ENCODE measurements at regions not wholly inside any gene's neighbourhood (a gene's known extent, or its start where the extent isn't known, plus 50 kb on each side); places are given as distances from the start of the nearest gene placed in this dataset.
"Not testable (repeated sequence)": the region's sequence is repeated elsewhere in the genome, so short reads cannot be mapped to it uniquely, and the experiment has no call there.

DNA sequence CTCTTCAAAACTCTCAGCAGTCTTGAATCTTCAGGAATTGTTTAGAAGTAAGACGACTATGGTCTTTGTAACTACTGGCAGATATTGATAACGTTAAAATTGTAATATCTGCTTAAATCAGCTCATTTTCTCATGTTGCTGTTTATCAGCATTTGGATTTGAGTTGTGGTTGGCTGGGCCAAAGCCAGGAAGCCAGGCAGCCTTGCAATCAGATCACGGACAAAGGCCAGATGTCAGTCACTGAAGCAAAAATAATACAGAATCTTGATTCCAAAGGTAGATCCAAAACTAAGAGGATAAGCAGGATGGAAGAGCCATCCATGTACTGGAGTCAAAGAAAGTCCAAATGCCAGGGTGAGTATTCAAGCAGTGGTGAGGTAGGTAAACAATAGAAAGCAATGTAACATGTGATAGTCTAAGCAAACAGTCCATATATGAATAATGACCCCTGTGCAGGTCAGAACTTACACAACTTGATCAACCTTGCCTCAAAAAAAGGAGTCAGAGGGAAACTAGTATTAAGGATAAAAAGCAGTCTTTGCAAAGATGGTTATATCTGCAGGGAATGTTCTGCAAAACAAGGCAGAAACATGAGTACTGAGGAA, 95.8 kb upstream of the RAP1B start:
- DNase-seq, result no peak

- DNase-seq, result no peak
These were observed 94.9 kb upstream of the RAP1B start for GRCh38 chr12:68515793-68516192.

DNA sequence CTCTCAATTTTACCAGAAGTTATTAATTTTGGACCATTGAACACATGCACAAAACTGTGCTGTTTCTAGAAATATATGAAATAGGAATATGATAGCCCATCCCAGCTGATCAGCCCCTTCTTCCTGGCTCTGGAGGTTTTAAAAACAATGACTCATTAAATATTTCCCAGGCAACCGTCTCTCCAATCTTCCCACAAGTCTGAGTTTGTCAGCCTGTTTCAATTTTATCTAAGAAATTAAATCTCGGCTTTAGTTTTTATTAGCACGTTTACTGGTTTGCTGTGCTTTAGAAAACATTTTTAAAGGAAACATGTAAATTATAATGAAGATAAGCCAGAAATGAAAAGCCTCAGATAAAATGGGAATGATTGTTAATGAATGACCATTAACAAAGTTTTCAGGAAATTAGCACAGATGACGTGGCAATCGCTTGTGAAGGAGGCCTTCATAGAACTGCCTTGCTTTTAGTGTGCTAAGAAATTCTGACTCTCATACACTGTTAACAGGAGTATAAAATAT, 89.3 kb upstream of the RAP1B start:
- no peak for DNase-seq

GRCh38 chr12:68521848-68522502, 88.7 kb upstream of the RAP1B start:
- no peak for DNase-seq

- DNase-seq, result no peak
These were observed 81.2 kb upstream of the RAP1B start for GRCh38 chr12:68529466-68529865.

DNA sequence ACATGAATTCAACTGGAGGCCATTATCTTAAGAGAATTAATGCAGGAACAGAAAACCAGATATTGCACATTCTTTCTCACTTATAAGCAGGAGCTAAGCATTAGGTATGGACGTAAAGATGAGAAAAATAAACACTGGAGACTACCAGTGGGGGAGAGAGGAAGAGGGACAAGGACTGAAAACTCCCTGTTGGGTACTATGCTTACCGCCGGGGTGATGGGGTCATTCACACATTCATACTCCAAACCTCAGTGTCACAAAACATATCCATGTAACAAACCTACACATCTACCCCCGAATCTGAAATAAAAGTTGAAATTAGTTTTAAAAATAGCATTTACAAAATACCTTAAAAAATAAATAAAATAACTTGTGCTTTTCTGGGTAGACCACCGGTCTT, 80.8 kb upstream of the RAP1B start:
- no peak for DNase-seq

GRCh38 chr12:68530299-68530698, 80.4 kb upstream of the RAP1B start:
- DNase-seq, result no peak

- DNase-seq, result no peak
These were observed 79.7 kb upstream of the RAP1B start for GRCh38 chr12:68530965-68531364.

DNA sequence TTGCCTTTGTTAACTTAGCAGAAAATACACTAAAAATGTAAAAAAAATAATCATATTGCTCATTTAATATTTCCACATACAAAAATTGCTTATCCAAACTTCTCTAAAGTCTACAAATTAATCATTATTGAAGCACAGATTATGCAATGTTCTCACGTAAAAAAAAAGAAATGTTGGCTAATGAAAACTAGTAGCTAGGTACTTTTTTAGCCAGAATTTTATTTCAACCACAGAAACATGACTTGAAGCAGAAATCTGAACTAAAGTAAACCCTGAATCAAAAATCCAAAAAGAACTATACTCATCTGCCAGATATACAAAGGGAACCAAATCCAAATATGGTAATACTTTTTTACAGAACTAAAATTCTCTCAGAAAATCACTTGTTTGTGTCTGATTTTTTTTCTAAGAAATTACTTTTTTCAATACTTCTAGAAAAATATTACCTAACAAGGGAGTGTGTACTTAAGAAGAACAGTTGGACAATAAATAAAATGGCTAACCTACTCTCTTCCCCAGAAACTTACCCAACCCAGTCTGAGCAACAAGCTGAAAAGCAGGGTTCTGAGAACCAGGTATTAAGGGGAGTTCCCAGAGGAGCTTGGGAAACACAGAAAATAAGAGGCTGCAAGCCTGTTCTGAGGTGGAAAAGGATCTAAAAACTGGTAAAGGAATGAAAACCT, 78.4 kb upstream of the RAP1B start:
- DNase-seq, result no peak

DNA sequence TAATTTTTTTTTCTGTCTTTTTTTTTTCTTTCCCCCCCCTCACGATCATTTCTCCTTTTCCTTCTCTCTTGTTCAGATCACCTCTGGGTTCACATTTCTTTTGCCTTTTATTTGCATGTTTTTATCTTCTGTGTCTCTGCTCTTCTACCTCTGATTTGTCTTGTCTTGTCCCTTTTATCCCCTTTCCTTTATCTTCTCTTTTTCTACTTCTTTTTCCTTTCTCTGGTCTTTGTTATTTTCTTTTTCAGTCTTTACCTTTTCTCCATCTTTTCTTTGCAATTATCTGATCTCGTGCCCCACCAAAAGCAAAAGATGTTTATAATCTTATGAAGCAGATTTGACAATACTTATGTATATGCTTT, 77.8 kb upstream of the RAP1B start:
- no peak for DNase-seq

- DNase-seq, result no peak
These were observed 76.6 kb upstream of the RAP1B start for GRCh38 chr12:68534108-68534507.

DNA sequence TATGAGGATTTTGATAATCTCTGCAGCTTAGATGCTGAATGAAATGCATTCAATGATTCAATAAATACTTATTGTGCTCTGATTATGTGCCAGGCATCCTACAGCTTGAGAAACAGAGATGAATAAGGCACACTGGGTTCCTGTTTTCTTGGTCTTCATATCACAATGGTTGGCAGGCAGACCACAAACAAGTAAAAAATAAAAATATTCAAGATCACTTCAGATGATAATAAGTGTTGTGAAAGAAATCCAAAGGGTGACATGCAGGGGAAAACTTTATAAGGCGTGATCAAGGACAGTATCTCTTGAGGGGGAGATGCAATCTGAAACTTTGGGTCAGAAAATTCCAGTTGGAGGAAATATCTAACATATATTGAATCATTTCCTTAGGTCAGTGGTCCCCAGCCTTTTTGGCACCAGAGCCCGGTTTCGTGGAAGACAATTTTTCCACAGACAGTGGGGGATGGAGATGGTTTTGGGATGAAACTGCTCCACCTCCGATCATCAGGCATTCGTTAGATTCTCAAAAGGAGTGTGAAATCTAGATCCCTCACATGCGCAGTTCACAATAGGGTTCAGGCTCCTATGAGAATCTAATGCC, 73.7 kb upstream of the RAP1B start:
- no peak for DNase-seq

GRCh38 chr12:68537571-68537970, 73.1 kb upstream of the RAP1B start:
- no peak for DNase-seq

- DNase-seq, result peak; percentile 39
These were observed 71.7 kb upstream of the RAP1B start for GRCh38 chr12:68538726-68539614.

- no peak for DNase-seq
These were observed 71.1 kb upstream of the RAP1B start for GRCh38 chr12:68539615-68539952.

GRCh38 chr12:68540768-68541167, 69.9 kb upstream of the RAP1B start:
- DNase-seq, result not testable (repeated sequence)

DNA sequence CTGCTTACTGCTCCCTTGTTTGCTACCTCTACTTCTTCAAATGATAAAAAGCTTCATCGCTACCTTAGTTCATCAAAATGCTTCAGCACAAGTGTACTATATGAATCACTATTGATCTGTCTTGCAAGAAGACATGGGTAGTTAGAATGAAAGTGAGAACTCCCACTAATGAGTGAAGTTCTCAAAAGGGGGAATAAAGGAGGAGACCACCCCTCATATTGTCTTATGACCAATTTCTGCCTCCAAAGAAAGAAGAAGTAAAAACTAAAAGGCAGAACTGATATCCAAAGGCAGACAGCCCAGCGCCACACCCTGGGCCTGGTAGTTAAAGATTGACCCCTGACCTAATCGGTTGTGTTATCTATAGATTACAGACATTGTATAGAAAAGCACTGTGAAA, 63.4 kb upstream of the RAP1B start:
- not testable (repeated sequence) for DNase-seq

DNA sequence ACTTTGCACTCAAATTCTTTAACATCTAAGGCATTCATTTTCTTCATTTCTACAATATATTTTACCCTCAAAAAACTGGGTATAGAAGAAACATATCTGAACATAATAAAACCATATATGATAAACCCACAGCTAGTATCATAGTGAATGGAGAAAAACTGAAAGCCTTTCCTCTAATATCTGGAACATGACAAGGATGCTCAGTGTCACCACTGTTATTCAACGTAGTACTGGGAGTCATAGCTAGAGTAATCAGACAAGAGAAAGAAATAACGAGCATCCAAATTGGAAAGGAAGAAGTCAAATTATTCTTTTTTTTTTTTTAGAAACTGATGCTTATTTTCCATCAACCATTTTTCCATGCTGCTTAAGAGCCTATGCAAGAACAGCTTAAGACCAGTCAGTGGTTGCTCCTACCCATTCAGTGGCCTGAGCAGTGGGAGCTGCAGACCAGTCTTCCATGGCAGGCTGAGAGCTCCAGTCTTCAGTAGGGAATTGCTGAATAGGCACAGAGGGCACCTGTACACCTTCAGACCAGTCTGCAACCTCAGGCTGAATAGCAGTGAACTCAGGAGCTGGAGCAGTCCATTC, 58.0 kb upstream of the RAP1B start:
- DNase-seq, result not testable (repeated sequence)

DNA sequence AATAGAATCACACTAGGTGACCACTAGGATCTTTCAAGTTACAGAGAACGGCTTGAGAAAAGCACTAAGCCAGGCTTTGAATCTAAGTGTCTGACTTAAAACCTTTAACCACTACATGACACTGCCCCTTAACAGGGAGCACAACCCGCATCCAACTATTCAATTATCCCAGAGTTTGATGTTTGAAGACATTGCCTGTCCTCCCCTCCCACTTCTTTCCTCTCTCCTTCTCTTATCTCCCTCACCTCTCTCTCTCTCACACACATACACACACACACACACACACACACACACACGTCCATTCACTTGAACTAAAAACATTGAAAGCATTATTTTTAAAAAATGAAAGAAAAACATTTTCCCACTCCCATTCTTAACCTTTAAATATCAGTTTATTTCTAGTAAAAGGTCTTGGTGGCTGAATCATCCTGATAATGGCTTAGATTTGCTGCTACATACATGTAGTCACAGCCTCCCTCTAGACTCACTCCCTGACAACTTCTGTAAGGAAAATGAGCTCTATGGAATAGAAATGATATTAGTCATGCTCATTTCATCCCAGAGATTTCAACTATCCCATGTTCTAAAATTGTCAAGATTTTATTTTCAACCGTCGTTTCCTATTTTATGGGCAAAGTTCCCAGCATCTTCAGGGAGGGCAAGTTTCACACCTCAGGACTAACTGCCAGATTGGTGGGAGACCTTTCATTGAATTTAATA, 53.5 kb upstream of the RAP1B start:
- no peak for DNase-seq

DNA sequence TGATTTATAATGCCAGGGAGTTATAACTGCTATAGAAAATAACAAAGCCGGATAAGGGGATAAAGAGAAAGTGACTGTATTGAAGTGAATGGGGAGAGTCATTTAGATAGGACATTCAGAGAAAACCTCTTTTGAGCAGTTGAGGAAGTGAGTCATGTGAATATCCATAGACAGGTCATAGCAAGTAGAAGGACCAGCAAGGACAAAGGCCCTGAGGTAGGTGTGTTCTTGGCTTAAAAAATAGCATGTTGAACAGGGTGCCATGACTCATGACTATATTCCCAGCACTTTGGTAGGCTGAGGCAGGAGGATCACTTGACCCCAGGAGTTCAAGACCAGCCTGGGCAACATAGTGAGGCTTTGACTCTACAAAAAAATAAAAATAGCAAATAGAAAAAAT, 51.5 kb upstream of the RAP1B start:
- DNase-seq, result no peak

DNA sequence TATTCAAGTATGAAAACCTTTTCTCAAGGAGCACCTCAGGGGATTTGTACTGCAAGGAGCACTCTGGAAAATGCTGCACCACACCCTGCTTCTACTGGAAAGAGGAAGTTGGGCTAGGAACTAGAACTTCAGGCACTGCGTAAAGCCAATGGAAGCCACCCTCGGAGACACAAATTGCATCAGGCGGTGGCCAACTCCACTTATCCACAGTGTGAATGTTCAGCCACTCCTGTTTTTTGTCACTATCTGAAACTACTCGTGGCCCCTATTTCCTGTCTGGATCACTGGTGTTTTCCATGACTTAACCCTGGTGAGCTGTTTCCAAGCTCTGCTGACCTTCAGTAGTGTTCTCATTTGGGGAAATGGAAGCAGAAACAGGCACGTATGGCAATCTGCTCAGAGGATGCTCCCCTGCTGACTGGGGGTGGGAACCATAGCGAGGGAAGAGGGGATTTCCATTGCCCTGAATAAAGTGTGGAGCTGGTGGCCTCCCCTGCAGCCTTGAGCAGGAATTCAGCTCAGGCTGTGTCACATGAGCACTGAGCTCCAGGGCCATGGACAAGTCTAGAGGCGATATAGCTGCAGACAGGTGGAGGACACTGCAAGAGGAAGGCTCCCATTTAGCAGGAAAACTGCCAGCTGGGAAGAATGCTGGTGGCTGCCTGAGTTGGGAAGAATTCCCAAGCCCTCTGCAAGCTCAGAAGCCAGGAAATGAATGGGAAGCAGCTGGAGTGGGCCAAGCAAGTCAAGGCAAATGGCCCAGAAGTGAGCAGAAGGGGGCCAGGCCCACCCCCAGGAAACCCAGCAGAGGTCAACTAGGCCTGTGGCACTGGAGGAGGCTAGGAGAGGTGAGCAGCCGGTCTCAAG, 50.5 kb upstream of the RAP1B start:
- no peak for DNase-seq

Data from activated naive CD4-positive, alpha-beta T cell treated with anti-CD3 and anti-CD28 coated beads, Interleukin-2, amount 50 U/mL, for 16 hours (primary cell).